C4-2B (cell line): ENCODE measurements at regions not wholly inside any gene's neighbourhood (a gene's known extent, or its start where the extent isn't known, plus 50 kb on each side); places are given as distances from the start of the nearest gene placed in this dataset.

ENCODE experiments used
- H3K27ac ChIP-seq: fragments of 450-650 bp; 2 replicates; pipeline ENCODE4 v1.5.1; 2017
- ZFX ChIP-seq: fragments of 450-650 bp; IDR thresholded peaks from 2 replicates; pipeline ENCODE4 v1.6.1; 2017
- TF ChIP-seq, protein P1 (sequence below): fragments of 450-650 bp; conservative IDR thresholded peaks from 2 replicates; pipeline ENCODE4 v1.5.1; 2017; ENCODE audit warnings: mild to moderate bottlenecking

- H3K27ac ChIP-seq, result no peak overlapping the region
- TF ChIP-seq, protein P1, sequence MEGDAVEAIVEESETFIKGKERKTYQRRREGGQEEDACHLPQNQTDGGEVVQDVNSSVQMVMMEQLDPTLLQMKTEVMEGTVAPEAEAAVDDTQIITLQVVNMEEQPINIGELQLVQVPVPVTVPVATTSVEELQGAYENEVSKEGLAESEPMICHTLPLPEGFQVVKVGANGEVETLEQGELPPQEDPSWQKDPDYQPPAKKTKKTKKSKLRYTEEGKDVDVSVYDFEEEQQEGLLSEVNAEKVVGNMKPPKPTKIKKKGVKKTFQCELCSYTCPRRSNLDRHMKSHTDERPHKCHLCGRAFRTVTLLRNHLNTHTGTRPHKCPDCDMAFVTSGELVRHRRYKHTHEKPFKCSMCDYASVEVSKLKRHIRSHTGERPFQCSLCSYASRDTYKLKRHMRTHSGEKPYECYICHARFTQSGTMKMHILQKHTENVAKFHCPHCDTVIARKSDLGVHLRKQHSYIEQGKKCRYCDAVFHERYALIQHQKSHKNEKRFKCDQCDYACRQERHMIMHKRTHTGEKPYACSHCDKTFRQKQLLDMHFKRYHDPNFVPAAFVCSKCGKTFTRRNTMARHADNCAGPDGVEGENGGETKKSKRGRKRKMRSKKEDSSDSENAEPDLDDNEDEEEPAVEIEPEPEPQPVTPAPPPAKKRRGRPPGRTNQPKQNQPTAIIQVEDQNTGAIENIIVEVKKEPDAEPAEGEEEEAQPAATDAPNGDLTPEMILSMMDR, result no peak
- TF ChIP-seq ZFX, result no peak
These were observed 548.2 kb upstream of the PIK3C3 start for GRCh38 chr18:41406834-41407233.

- H3K27ac ChIP-seq, result no peak overlapping the region
- TF ChIP-seq, protein P1, result no peak
- TF ChIP-seq ZFX, result no peak
These were observed 558.2 kb upstream of the PIK3C3 start for GRCh38 chr18:41396861-41397260.

GRCh38 chr18:41396211-41396610 is 558.8 kb upstream of the PIK3C3 start:
- no peak for TF ChIP-seq ZFX
- TF ChIP-seq, protein P1, result no peak
- H3K27ac ChIP-seq, result no peak overlapping the region

DNA sequence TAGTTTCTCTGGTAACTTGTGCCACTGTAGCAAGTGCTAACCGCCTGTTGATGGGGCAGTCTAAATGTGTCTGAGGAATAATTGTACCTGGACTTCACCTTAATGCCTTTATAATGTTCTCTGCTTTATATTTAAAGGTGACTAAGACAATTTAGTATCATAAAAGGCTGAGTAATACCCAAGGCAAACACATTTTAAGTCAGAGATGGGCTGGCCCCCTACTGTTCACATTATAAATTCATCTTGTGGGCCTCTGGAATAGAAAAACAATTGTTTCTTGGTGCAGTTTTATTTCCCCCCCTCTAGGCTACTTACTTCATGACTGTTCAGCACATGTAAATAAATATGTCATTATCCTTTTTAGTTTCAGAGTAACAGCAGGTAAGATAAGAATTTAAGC is 559.3 kb upstream of the PIK3C3 start:
- no peak for TF ChIP-seq ZFX
- TF ChIP-seq, protein P1, result peak; percentile 29
- H3K27ac ChIP-seq, result no peak overlapping the region

GRCh38 chr18:41391616-41392595 is 563.1 kb upstream of the PIK3C3 start:
- TF ChIP-seq, protein P1, result peak; percentile 85
- TF ChIP-seq ZFX, result no peak

DNA sequence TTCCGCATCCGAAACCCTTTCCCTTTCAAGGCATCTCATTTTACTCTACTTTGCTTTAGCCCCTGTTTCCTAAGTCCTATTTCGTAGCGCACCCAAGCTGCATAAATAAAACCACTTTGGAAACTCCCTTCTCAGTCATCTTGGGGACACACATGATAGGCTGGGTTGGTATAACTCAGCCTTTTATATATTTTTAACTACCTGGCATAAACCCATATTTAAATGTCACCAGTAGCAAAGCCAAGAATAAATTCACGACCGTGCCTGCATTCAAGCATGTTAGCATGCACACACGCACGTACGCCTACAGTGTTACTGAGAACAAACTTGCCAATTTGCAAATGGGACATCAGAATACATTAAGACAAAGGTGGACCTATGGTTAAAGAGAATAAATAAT is 564.7 kb upstream of the PIK3C3 start:
- no peak overlapping the region for H3K27ac ChIP-seq
- TF ChIP-seq, protein P1, result no peak
- TF ChIP-seq ZFX, result no peak

More at GRCh38 chr18:41391616-41392595, 563.1 kb upstream of the PIK3C3 start:
- no peak overlapping the region for H3K27ac ChIP-seq

DNA sequence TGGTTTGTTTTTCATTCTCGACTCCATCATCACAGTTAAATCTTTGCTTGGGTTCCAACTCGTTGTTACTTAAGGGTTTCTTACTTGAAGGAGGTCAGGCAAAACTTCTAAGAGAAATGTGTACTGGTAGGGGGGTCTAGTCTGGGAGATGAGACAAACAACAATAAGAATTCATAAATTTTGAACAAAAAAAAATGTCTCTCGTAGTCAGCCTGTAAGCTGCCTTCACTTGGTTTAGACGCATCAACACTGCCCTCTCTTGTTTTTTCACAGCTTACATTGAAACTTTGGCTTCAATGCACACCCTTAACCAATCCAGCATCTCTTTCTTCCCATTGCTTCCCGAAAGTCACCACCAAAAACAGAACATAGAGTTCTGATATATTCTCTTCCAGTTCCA is 576.4 kb upstream of the PIK3C3 start:
- H3K27ac ChIP-seq, result no peak overlapping the region
- TF ChIP-seq ZFX, result no peak
- TF ChIP-seq, protein P1, result peak; percentile 51
